Prostate gland (tissue), 2 donors: ENCODE measurements at regions not wholly inside any gene's neighbourhood (a gene's known extent, or its start where the extent isn't known, plus 50 kb on each side); places are given as distances from the start of the nearest gene placed in this dataset.

ENCODE experiments used
- DNase-seq: peaks from one replicate; pipeline ENCODE4 v3.0.0-alpha.2; 2019; ENCODE audit warnings: low spot score
- H3K27ac ChIP-seq, 2 donors: fragments of 200-600 bp; sonication (generic); 2 replicates each; pipeline ENCODE4 v1.5.1; 2017 to 2019
- H3K27me3 ChIP-seq: fragments of 200-600 bp; sonication (generic); replicated peaks from 2 replicates; pipeline ENCODE4 v1.5.1; 2019; ENCODE audit not compliant: insufficient read depth
- H3K36me3 ChIP-seq, 2 donors: fragments of 200-600 bp; sonication (generic); 1 replicate in 1 of 2; 2 replicates in 1 of 2; pipeline versions ENCODE4 v1.5.1 to v1.8.1; 2017 to 2019
- H3K4me1 ChIP-seq: fragments of 200-600 bp; sonication (generic); replicated peaks from 2 replicates; pipeline ENCODE4 v1.5.1; 2019
- H3K4me3 ChIP-seq, 2 donors: fragments of 200-600 bp; sonication (generic); 2 replicates each; pipeline ENCODE4 v1.5.1; 2017 to 2019
- H3K9me3 ChIP-seq: fragments of 200-600 bp; sonication (generic); 2 replicates; pipeline ENCODE4 v1.5.1; 2017
- CTCF ChIP-seq, 4 experiments: fragments of 200-600 bp in 2 of 4; fragments of 450-650 bp in 2 of 4; sonication (generic) in 2 of 4; IDR thresholded peaks; 1 replicate in 3 of 4; 2 replicates in 1 of 4; pipeline ENCODE4 v1.5.1; 2016 to 2019; ENCODE audit warnings: antibody characterized with exemption in 4 of 4, mild to moderate bottlenecking in 2 of 4, moderate library complexity in 2 of 4
- POLR2A ChIP-seq: fragments of 450-650 bp; IDR thresholded peaks from one replicate; pipeline ENCODE4 v1.6.1; 2016; ENCODE audit warnings: antibody characterized with exemption, mild to moderate bottlenecking
- POLR2AphosphoS5 ChIP-seq: sonication (generic); formaldehyde crosslinking; IDR thresholded peaks from one replicate; pipeline ENCODE4 v1.6.1; 2017; ENCODE audit warnings: antibody characterized with exemption
- WGBS: methylation state at CpG from one replicate; pipeline ENCODE4 v1.1.5; 2018; 5-methylcytosine and 5-hydroxymethylcytosine counted together
- intact Hi-C: fragments of 100-400 bp; cut with DNase I; formaldehyde crosslinking; loops from one replicate; pipeline ENCODE4 v1.14.2; 2022

- Histone ChIP-seq H3K27me3 (peaks cover 5% of the 10 kb centered on the region), H3K4me1 (no peaks in the 10 kb centered on the region), H3K36me3 (no peaks in the 10 kb centered on the region), H3K27ac (no peak overlapping the region), H3K4me3 (no peak overlapping the region), H3K9me3 (no peaks in the 10 kb centered on the region)
- intact Hi-C loops, result no loop called here
- WGBS, result 89% methylated on average over 25 of the region's 25 CpGs
- DNase-seq, result no peak
- TF ChIP-seq POLR2AphosphoS5, result no peak
- TF ChIP-seq POLR2A, result no peak
- no peak for TF ChIP-seq CTCF (IDR thresholded peaks at IDR 0.05)
These were observed 174.3 kb downstream of the FOXL1 start for GRCh38 chr16:86752582-86753175.

GRCh38 chr16:86753399-86753798 lies 175.1 kb downstream of the FOXL1 start:
- H3K27me3 ChIP-seq, result peaks cover 5% of the 10 kb centered on the region
- 66% methylated on average over 15 of the region's 15 CpGs for WGBS

GRCh38 chr16:86755571-86756006 lies 177.2 kb downstream of the FOXL1 start:
- H3K27ac ChIP-seq, result no peak overlapping the region
- peaks cover 9% of the 10 kb centered on the region for H3K27me3 ChIP-seq
- H3K4me1 ChIP-seq, result no peaks in the 10 kb centered on the region
- no peaks in the 10 kb centered on the region for H3K36me3 ChIP-seq
- no peak for DNase-seq
- no peaks in the 10 kb centered on the region for H3K9me3 ChIP-seq
- intact Hi-C loops, result no loop called here
- no peak overlapping the region for H3K4me3 ChIP-seq
- TF ChIP-seq CTCF (IDR thresholded peaks at IDR 0.05) (no peak), POLR2AphosphoS5 (no peak), POLR2A (no peak)
- WGBS, result 69% methylated on average over 13 of the region's 13 CpGs

More at GRCh38 chr16:86753399-86753798, 175.1 kb downstream of the FOXL1 start:
- no peak for DNase-seq
- Histone ChIP-seq H3K4me3 (no peak overlapping the region), H3K27ac (no peak overlapping the region), H3K4me1 (no peaks in the 10 kb centered on the region), H3K9me3 (no peaks in the 10 kb centered on the region), H3K36me3 (no peaks in the 10 kb centered on the region)
- no peak for TF ChIP-seq CTCF (IDR thresholded peaks at IDR 0.05)
- TF ChIP-seq POLR2AphosphoS5, result no peak
- no peak for TF ChIP-seq POLR2A
- intact Hi-C loops, result no loop called here

GRCh38 chr16:86756882-86757703 lies 178.7 kb downstream of the FOXL1 start:
- TF ChIP-seq POLR2AphosphoS5, result no peak
- TF ChIP-seq POLR2A, result no peak
- TF ChIP-seq CTCF (IDR thresholded peaks at IDR 0.05), result no peak
- H3K27ac ChIP-seq, result no peak overlapping the region
- intact Hi-C loops, result no loop called here
- H3K4me1 ChIP-seq, result no peaks in the 10 kb centered on the region
- no peak overlapping the region for H3K4me3 ChIP-seq
- H3K36me3 ChIP-seq, result no peaks in the 10 kb centered on the region
- DNase-seq, result no peak
- 73% methylated on average over 12 of the region's 12 CpGs for WGBS
- no peaks in the 10 kb centered on the region for H3K9me3 ChIP-seq
- peaks cover 11% of the 10 kb centered on the region for H3K27me3 ChIP-seq

GRCh38 chr16:86757704-86758040 lies 179.3 kb downstream of the FOXL1 start:
- no peaks in the 10 kb centered on the region for H3K9me3 ChIP-seq
- intact Hi-C loops, result no loop called here
- H3K27me3 ChIP-seq, result peaks cover 11% of the 10 kb centered on the region
- H3K4me1 ChIP-seq, result no peaks in the 10 kb centered on the region
- no peak for DNase-seq
- H3K4me3 ChIP-seq, result no peak overlapping the region
- no peak overlapping the region for H3K27ac ChIP-seq
- WGBS, result 95% methylated on average over 3 of the region's 3 CpGs
- TF ChIP-seq POLR2A (no peak), POLR2AphosphoS5 (no peak), CTCF (IDR thresholded peaks at IDR 0.05) (no peak)
- H3K36me3 ChIP-seq, result no peaks in the 10 kb centered on the region
